HG02610 (cell line): ENCODE measurements at regions not wholly inside any gene's neighbourhood (a gene's known extent, or its start where the extent isn't known, plus 50 kb on each side); places are given as distances from the start of the nearest gene placed in this dataset.

Experiments
- ATAC-seq: cut with Tn5 transposase; IDR thresholded peaks from one replicate; pipeline ENCODE4 v1.9.1; 2021; ENCODE audit warnings: mild to moderate bottlenecking, moderate library complexity; ENCODE audit not compliant: unreplicated experiment

DNA sequence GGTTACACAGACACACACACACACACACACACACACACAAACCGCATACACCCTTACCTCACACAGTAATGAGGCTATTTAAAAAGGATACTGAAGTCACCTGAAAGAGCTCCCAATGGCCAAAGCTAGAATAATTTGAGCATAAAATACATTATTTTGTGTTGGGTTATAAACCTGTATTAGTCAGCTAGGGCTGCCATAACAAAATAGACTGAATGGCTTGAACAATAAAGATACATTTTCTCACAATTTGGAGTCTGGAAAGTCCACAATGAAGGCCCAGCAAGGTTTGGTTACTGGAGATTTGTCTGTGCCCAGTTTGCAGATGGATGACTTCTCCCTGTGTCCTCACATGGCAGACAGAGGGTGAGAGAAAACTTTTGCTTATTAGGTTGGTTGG is 605.4 kb upstream of the REG3G start:
- ATAC-seq: no peak

DNA sequence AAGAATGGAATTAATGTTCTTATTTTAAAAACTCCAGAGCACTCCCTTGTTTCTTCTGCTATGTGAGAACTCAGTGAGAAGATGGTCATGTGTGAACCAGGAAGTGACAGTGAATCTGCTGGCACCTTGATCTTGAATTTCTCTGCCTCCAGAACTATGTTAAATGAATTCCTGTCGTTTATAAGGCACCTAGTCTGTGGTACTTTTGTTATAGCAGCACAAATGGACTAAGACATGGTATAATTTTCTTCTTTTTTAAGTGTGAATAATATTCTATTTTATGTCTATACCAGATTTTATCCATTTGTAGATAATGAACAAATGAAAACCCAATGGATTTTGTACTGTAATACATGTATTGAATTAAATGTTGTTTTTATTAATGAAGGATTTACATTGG is 601.9 kb upstream of the REG3G start:
- ATAC-seq: no peak

DNA sequence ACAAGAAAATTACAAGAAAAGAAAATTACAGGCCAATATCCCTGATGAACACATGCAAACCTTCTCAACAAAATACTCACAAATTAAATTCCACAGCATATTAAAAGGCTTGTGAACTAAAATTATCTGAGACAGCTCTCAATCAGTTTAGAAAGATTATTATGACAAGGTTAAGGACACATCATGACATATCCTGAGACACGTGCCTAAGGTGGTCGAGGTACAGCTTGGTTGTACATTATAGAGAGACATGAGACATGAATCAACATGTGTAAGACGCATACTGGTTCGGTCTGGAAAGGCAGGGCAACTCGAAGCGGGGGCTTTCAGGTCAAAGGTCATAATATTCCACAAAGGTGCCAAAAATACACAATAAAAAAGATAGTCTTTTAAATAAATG is 598.3 kb upstream of the REG3G start:
- ATAC-seq: no peak

DNA sequence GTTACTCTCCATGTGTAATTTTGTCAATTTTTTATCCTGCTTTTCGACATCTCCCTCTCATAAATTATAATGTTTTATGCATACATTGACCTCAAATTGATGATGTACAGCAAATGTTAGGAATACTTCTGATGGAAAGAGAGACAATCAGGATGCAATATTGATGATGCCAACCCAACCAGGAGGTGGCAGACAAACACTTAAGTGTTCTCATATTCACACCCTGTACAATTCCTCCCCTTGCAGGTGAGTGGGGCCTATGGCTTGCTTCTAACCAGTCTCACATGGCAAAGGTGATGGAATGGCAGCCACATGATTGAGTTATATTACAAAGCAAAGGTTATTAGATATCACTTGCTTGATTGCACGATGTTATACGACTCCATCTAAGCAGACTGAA is 594.3 kb upstream of the REG3G start:
- no peak for ATAC-seq

DNA sequence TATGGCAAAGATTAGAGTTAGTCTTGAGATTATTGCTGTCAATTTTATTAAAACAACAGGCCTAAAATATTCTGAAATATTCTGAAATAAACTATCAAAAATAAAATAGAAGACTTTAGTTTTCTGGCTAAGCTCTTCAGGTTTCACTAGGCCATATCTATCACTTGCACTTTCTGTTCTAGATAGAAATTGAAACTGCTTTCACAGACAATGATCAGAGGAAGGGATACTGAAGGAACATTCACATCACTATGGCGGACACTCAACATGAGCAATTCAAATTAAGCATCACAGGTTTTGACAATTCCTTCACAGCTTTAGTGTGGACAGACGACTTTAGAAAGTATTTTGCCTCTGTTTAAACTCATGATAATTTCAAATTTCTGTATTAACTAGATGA is 586.4 kb upstream of the REG3G start:
- peak; percentile 97 for ATAC-seq

DNA sequence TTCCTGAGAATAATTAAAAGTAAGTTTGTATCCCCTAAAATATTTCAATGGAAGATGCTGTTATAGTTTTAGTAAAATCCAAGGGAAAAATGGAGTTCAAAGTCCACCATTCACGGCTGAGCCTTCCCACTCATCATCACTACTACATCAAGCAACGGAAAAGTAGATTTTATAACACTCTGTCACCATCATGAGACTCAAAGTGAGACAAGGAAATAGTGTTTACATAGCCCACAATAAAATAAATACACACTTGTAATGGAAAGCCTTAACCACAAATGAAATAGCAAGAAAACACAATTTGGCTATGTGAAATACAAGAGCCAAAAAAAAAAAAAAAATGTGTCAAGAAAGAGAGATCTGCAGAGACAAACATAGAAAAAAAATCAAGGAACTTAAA is 569.9 kb upstream of the REG3G start:
- no peak for ATAC-seq

DNA sequence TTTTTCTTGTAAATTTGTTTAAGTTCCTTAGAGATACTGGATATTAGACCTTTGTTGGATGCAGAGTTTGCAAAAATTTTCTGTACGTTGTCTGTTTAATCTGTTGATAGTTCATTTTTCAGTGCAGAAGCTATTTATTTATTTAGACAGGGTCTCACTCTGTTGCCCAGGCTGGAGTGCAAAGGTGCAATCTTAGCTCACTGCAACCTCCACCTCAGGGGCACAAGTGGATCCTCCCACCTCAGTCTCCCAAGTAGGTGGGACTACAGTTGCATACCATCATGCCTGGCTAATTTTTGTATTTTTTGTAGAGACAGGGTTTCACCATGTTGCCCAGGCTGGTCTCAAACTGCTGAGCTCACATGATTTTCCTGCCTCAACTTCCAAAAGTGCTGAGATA is 568.2 kb upstream of the REG3G start:
- no peak for ATAC-seq

DNA sequence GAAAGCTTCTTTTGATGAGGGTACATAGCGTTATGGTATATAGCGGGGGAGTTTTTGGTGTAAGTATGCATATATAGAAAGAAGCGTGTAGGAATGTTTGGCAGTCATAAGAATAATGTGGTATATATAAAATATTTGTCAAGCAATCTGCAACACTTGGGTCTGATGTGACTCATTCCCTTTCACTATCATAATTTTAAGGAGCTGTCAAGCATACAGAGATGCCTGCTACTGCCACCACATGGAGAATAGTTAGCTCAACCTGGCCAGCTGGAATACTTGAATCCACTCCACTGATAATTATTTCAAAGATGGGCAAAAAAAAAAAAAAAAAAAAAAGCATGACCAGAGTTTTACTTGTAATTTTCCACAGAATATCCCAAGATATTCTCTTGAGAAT is 559.8 kb upstream of the REG3G start:
- no peak for ATAC-seq

DNA sequence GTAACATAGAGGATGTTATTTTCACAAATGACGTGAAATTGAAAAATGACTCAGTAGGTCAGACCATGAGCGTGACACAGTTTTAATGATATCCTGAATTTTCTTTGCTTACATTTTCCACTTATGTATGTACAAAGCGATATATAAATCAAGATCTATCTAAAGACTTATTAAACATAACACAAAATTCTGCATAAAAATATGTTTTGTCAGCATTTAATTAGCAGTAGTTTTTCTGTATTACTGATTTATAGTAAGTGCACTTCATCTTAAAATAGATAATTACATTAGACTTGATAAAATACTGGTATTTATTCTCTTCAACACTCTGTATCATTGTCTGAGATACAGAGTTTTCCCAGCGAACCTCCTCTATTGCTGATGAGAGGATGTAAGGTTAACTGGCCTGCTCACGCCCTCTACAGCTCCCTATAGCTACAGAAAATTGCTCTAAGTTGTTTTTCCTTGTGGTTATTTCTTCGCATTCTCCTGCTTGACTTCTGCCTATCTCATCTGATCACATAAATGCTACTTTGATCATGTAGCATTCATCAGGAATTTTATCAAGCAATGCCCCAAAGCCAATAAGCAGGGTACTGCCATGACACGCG is 548.8 kb upstream of the REG3G start:
- no peak for ATAC-seq

DNA sequence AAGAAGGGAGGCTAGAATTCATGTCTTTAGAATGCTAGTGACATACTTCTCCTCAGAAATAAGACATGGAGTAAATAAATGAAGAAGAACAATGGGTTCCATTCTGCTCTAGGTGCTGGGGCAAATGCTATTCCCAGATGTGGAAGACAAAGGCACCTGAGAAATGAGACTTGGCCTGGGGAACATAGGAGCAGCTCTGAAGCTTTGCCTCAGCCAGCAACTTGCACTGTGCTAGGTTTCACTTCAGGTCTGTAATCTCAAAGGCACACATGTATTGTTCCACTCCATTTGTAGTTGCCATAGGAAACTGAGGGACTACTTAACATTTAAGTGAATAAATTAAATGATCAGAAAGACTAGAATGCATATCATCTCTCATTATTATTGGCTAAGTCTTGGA is 538.9 kb upstream of the REG3G start:
- no peak for ATAC-seq

DNA sequence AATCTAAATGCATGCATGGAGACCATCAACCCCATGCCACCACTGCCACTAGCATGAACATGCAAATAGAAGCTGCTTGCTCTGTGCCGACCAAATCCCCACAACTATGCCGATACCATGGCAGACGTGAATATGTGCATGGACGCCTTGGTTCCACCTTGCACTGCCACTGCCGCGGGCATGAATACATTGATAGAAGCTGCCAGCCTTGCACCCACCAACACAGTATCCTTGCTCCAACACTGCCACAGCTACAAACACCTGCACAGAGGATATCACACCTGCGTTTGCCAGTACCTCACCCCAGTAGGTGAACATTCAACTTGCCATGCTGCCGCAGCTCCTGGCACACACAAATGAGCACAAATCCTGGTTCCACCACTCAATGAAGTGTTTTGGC is 527.4 kb upstream of the REG3G start:
- ATAC-seq: no peak

DNA sequence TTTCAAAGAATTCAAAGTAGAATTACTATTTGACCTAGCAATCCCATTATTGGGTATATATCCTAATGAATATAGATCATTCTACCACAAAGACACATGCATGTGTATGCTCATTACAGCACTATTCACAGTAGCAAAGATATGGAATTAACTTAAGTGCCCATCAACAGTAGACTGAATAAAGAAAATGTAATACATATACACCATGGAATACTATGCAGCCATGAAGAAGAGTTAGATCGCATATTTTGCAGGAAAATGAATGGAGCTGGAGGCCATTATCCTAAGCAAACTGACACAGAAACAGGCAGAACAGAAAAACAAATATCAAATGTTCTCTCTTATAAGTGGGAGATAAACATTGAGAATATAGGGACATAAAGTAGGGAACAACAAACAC is 519.2 kb upstream of the REG3G start:
- ATAC-seq: no peak

DNA sequence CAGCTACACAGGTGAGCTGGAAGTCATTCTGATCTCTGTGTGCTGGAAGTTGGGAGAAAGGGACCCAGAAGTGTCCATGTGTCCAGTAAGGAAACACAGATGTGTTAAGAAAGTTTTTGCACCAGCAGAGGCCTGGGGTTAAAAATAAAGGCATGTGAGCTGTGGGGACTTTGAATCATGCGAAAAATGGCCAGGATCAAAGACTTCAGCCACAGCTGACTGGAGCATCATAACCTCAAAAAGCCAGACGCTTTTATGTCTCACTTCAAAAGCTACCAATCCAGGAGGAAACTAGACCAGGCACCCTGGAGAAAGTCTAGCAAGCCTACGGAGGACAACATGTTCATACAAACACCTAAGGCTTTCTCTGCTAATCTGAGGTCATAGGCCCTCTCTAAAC is 503.6 kb upstream of the REG3G start:
- no peak for ATAC-seq

DNA sequence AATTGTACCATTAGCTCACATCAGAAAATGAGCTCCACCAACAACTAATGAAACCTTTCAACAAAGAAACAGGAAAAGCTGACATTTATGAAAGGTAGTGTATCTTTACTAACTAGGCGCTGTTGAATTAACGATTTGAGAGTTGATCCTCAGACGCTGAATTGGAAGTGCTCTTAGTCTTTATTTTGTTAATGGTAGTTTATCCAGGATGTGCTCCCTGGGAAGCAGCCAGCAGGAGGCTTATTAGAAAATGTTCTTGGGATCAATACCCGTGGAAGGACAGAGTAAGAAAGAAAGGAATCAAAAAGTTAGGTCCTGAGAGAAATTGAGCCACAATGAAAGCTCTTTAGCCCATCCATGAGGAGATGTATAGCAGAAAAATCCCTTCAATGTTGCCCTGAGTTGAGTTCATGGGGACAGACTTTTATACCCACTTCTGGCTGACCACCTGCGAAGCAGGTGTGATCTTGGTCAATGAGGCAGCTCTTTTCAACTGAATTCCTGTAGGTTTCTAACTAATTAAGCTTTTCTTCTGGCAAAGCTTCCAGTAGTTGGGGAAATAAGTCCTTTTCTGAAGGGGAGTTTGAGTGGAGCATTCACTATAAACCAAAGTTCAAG is 492.6 kb upstream of the REG3G start:
- no peak for ATAC-seq

DNA sequence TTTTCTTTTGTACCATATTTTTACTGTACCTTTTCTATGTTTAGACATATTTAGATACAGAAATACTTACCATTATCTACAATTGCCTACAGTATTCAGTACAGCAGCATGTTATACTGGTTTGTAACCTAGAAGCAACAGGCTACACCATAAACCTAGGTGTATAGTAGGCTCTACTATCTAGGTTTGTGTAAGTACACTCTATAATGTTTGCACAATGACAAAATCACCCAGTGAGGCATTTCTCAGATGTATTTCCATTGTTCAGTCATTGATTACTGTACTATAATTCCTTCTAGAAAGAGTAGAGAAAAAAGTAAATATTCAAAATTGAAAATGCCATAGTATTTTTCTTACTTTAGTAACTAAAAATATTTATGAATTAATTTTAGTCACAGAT is 490.1 kb upstream of the REG3G start:
- ATAC-seq: no peak

DNA sequence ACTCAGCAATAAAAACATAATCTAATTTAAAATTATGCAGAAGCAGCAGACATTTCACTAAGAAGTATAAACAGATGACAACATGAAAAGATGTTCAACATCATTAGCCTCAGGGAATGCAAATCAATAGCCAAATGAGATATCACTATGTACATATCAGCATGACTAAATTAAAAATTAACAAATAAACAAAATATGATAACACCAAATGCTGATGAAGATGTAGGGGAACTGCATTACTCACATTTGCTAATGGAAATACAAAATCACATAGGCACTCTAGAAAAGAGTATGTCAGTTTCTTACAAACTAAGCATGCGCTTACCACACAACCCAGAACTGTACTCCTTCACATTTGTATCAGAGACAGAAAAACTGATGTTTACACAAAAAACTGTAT is 487.2 kb upstream of the REG3G start:
- ATAC-seq: no peak

DNA sequence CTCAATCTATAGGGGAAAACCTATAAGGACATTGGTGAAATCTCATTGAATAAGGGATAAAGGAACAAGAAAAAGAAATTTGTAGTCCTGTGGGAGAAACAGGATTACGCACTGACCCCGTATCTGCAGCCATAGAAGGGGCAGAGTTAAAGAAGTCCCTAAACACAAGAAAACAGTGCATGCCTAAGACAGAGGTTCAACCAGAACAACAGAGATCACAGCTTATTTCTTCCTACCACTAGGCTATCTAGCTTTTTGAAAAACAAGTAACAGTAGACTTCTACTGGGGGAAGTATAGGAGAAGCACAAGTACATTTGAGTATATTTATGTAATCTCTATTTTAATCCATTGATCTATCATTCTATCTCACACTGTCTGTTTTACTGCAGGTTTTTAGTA is 485.2 kb upstream of the REG3G start:
- no peak for ATAC-seq

DNA sequence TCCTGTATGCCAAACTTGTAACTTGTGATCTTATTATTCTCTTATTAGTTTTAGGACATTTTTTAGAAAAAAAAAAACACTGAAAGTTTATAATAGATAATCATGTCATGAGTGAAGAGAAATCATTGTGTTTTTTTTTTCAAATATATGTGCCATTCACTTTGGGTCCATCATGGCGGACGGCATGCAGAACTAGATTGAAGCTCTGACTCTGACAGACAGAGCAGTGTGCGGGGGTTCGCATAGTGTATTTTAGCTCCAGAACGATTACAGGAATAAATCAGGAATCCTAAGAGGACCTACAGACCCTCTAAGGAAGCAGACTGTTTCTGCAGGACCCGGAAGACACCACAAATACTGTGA is 484.4 kb upstream of the REG3G start:
- ATAC-seq: no peak

DNA sequence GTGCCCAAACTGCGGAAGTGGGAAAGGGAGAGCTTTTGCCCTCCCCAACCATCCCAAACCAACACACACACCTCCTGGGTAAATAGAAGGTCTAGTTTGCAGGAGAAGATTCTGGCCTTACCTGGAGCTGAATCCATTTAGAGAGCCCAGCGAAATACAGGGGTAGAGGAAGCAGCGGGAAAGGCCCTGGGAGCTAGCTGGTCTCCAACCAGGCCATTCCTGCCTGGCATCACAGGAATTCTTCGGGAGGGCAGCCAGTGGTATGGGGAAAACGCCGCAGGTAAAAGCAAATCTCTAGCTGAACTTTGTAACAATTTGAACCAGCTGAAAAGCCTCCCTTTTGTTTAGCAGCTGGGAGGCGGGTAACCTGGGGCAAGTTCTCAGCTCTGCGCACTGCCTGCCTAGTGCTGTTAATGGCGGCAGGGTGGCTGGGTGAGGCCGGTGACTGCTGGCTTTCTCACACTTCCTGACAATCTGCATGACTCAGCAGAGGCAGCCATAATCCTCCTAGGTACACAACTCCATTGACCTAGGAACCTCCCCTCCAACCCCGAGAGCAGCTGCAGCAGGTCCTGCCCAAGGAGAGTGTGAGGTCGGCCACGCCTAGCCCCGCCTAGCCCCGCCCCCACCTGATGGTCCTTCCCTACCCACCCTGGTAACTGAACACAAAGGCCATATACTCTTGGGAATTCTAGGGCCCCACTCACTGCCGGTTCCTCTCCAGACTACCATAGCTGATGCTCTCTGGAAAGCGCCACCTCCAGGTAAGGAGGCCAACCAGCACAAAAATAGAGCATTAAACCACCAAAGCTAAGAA is 483.8 kb upstream of the REG3G start:
- ATAC-seq: no peak

DNA sequence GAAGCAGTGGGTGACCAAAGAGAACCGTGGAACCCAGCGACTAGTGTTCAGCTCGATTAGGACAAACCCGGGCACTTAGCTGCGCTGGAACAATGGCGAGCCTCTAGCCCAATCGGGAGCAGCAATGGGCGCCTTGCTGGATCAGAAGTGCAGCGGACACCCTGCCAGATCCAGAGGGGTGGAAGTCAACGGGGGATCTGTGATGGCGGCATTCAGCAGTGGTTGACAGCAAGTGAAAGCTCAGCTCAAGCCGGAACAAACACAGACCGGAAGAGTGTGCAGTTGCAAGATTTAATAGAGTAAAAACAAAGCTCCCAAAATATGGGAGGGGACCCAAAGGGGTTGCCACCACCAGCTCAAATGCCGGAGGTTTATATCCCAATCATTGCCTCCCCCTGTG is 478.7 kb upstream of the REG3G start:
- no peak for ATAC-seq

DNA sequence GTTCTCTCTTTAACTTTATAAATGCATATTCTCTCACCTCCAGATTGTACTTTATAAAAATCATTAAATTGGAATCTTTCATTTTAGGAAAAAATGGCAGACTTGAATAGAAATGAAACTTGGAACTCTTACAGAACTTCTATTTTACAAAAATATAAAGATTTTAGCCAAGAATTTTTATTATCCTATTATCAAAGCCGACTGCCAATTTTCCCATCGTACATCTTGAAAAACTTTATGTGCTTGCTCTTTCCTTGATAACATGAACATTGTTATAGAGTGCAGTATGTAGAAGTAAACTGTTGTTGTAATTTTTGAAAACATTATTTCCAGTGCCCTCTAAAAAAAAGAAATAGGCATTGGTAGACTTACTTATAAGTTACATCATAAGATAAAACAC is 475.7 kb upstream of the REG3G start:
- no peak for ATAC-seq

DNA sequence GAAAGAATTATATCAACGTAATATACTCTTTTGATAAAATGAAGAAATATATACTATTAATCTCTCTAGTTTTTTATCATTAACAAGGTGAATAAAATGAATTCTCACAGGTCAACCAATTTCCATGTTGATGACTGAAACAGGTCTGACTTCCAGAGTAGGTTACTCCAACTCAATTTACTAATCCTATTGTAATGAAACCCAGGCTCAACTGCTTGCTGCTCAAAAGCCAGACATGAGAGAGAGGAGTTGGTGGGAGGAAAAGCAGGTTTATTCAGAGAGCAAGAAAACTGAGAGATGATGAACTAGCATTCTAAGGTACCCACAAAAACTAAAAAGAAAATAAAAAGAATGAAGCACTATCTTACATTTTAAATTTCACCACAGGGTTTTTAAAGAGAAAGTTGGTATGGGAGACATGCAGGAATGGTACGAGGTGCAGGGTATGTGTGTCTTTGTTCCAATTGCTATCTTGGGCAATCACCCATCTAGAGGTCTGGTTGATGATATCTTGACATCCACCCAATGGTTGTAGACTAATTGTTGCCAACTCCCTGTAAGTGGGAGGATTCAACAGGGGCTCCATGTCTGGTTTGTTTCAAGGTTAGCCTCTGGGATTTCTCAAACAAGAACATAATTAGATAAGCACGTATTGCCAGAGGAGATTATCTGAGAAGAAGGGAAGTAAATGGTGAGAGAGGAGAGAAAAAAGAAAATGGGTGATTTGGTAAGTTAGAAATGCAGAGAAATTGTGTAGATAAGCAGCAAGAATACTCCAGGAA is 471.4 kb upstream of the REG3G start:
- ATAC-seq: no peak
